ENCODE measurements at regions not wholly inside any gene's neighbourhood (a gene's known extent, or its start where the extent isn't known, plus 50 kb on each side); places are given as distances from the start of the nearest gene placed in this dataset.

- Histone ChIP-seq H3K79me2 (ENCODE audit: insufficient read depth, low read length) (no peaks in the 10 kb centered on the region), H2AFZ (ENCODE audit: low read length) (no peak overlapping the region), H3K9me3 (ENCODE audit: low read depth, low read length) (no peaks in the 10 kb centered on the region), H3K4me2 (ENCODE audit: insufficient read depth, low read length) (no peak overlapping the region), H3K27ac (ENCODE audit: low read depth, low read length) (no peak overlapping the region), H4K20me1 (ENCODE audit: insufficient read depth, low read length) (no peaks in the 10 kb centered on the region), H3K4me1 (ENCODE audit: insufficient read depth, low read length) (no peaks in the 10 kb centered on the region), H3K4me3 (ENCODE audit: insufficient read depth, low read length) (no peak overlapping the region), H3K36me3 (ENCODE audit: insufficient read depth, low read length) (no peaks in the 10 kb centered on the region), H3K27me3 (ENCODE audit: insufficient read depth, low read length) (no peaks in the 10 kb centered on the region)
- DNase-seq (ENCODE audit: insufficient read length, low spot score, missing footprints) = no peak
- TF ChIP-seq CTCF (IDR thresholded peaks at IDR 0.05; ENCODE audit: extremely low read depth, low read depth, low read length) = no peak
These were observed 1741.7 kb downstream of the TP53TG3F start for GRCh38 chr16:35201151-35201550.

GRCh38 chr16:35203636-35204035 is 1744.2 kb downstream of the TP53TG3F start:
- no peaks in the 10 kb centered on the region for H3K79me2 ChIP-seq (ENCODE audit: insufficient read depth, low read length)
- DNase-seq (ENCODE audit: insufficient read length, low spot score, missing footprints) = no peak
- H3K9me3 ChIP-seq (ENCODE audit: low read depth, low read length) = no peaks in the 10 kb centered on the region
- H3K36me3 ChIP-seq (ENCODE audit: insufficient read depth, low read length) = no peaks in the 10 kb centered on the region
- H3K4me1 ChIP-seq (ENCODE audit: insufficient read depth, low read length) = no peaks in the 10 kb centered on the region
- no peaks in the 10 kb centered on the region for H3K27me3 ChIP-seq (ENCODE audit: insufficient read depth, low read length)
- H3K4me2 ChIP-seq (ENCODE audit: insufficient read depth, low read length) = no peak overlapping the region
- no peak for TF ChIP-seq CTCF (IDR thresholded peaks at IDR 0.05; ENCODE audit: extremely low read depth, low read depth, low read length)
- H4K20me1 ChIP-seq (ENCODE audit: insufficient read depth, low read length) = no peaks in the 10 kb centered on the region
- no peak overlapping the region for H3K4me3 ChIP-seq (ENCODE audit: insufficient read depth, low read length)
- H3K27ac ChIP-seq (ENCODE audit: low read depth, low read length) = no peak overlapping the region
- no peak overlapping the region for H2AFZ ChIP-seq (ENCODE audit: low read length)

GRCh38 chr16:35207059-35207999 is 1747.9 kb downstream of the TP53TG3F start:
- Histone ChIP-seq H3K27ac (ENCODE audit: low read depth, low read length) (no peak overlapping the region), H3K36me3 (ENCODE audit: insufficient read depth, low read length) (no peaks in the 10 kb centered on the region), H3K4me2 (ENCODE audit: insufficient read depth, low read length) (no peak overlapping the region), H3K79me2 (ENCODE audit: insufficient read depth, low read length) (no peaks in the 10 kb centered on the region), H3K4me3 (ENCODE audit: insufficient read depth, low read length) (no peak overlapping the region), H2AFZ (ENCODE audit: low read length) (no peak overlapping the region), H3K27me3 (ENCODE audit: insufficient read depth, low read length) (no peaks in the 10 kb centered on the region), H3K9me3 (ENCODE audit: low read depth, low read length) (no peaks in the 10 kb centered on the region), H3K4me1 (ENCODE audit: insufficient read depth, low read length) (no peaks in the 10 kb centered on the region), H4K20me1 (ENCODE audit: insufficient read depth, low read length) (no peaks in the 10 kb centered on the region)
- no peak for DNase-seq (ENCODE audit: insufficient read length, low spot score, missing footprints)
- no peak for TF ChIP-seq CTCF (IDR thresholded peaks at IDR 0.05; ENCODE audit: extremely low read depth, low read depth, low read length)

Measured in osteoblast (primary cell).